ENCODE measurements at regions not wholly inside any gene's neighbourhood (a gene's known extent, or its start where the extent isn't known, plus 50 kb on each side); places are given as distances from the start of the nearest gene placed in this dataset.

DNA sequence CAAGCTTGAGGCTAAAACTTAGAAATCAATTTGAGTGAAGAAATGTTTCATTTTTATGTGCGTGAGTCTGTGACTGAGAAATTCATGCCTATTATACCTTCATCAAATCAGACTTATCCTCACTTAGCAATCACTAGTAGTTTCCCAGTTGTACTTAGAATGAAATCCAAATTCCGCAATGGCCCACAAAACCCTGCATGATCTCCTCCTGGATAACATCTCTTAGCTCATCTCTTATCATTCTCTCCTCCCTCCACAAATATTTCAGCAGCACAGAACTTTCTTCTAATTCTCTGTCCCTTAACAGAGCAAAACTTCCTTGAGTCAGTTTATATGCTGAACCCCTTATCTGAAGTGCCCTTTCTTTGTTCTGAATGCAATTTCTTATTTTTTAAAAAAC lies 198.8 kb upstream of the TGFBR2 start:
- TF ChIP-seq, protein P1, sequence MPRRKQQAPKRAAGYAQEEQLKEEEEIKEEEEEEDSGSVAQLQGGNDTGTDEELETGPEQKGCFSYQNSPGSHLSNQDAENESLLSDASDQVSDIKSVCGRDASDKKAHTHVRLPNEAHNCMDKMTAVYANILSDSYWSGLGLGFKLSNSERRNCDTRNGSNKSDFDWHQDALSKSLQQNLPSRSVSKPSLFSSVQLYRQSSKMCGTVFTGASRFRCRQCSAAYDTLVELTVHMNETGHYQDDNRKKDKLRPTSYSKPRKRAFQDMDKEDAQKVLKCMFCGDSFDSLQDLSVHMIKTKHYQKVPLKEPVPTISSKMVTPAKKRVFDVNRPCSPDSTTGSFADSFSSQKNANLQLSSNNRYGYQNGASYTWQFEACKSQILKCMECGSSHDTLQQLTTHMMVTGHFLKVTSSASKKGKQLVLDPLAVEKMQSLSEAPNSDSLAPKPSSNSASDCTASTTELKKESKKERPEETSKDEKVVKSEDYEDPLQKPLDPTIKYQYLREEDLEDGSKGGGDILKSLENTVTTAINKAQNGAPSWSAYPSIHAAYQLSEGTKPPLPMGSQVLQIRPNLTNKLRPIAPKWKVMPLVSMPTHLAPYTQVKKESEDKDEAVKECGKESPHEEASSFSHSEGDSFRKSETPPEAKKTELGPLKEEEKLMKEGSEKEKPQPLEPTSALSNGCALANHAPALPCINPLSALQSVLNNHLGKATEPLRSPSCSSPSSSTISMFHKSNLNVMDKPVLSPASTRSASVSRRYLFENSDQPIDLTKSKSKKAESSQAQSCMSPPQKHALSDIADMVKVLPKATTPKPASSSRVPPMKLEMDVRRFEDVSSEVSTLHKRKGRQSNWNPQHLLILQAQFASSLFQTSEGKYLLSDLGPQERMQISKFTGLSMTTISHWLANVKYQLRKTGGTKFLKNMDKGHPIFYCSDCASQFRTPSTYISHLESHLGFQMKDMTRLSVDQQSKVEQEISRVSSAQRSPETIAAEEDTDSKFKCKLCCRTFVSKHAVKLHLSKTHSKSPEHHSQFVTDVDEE (CRISPR knock-in tag; IDR thresholded peaks at IDR 0.05): no peak
- no peak for TF ChIP-seq ESRRG (CRISPR knock-in tag; IDR thresholded peaks at IDR 0.05)
- no peak for TF ChIP-seq ZFP30 (CRISPR knock-in tag; IDR thresholded peaks at IDR 0.05)
- TF ChIP-seq BACH2 (CRISPR knock-in tag; IDR thresholded peaks at IDR 0.05; ENCODE audit: borderline replicate concordance): no peak
- TF ChIP-seq OSR1 (CRISPR knock-in tag; IDR thresholded peaks at IDR 0.05): no peak
- no peak for TF ChIP-seq RARB (CRISPR knock-in tag; IDR thresholded peaks at IDR 0.05)
- no peak for TF ChIP-seq ARNTL (CRISPR knock-in tag; IDR thresholded peaks at IDR 0.05; ENCODE audit: borderline replicate concordance, low read depth)

Measured in SK-N-SH treated with all-trans-retinoic acid at 6 μM for 48 hours (cell line).